ENCODE measurements at regions not wholly inside any gene's neighbourhood (a gene's known extent, or its start where the extent isn't known, plus 50 kb on each side); places are given as distances from the start of the nearest gene placed in this dataset.
"Not testable (repeated sequence)": the region's sequence is repeated elsewhere in the genome, so short reads cannot be mapped to it uniquely, and the experiment has no call there.

DNA sequence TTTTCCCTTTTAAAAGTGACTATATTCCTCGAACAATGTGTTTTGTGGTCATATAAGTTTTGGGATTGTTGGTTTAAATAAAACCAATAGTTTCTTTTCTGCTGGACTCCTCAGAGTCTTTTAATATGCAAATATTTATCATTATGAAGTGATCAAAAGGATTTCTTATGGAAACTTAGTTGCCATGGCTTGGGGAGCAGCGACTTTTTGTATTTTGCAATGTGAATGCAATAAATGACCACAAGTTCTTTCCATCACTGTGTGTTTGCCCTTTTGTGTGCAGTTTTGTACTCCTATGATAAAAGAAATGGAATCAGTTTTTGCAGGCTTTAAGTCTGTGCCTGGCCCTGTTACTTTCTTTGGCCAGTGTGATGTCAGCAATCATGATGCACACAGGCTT lies 68.5 kb upstream of the NUDT6 start:
- TF ChIP-seq, protein P1, sequence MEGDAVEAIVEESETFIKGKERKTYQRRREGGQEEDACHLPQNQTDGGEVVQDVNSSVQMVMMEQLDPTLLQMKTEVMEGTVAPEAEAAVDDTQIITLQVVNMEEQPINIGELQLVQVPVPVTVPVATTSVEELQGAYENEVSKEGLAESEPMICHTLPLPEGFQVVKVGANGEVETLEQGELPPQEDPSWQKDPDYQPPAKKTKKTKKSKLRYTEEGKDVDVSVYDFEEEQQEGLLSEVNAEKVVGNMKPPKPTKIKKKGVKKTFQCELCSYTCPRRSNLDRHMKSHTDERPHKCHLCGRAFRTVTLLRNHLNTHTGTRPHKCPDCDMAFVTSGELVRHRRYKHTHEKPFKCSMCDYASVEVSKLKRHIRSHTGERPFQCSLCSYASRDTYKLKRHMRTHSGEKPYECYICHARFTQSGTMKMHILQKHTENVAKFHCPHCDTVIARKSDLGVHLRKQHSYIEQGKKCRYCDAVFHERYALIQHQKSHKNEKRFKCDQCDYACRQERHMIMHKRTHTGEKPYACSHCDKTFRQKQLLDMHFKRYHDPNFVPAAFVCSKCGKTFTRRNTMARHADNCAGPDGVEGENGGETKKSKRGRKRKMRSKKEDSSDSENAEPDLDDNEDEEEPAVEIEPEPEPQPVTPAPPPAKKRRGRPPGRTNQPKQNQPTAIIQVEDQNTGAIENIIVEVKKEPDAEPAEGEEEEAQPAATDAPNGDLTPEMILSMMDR (conservative IDR thresholded peaks at IDR 0.05; ENCODE audit: control insufficient read depth, insufficient read depth, low read depth, low read length) = no peak
- DNase-seq (ENCODE audit: low read depth) = no peak
- no peak overlapping the region for H3K4me3 ChIP-seq (ENCODE audit: control insufficient read depth, low read depth, low read length)

DNA sequence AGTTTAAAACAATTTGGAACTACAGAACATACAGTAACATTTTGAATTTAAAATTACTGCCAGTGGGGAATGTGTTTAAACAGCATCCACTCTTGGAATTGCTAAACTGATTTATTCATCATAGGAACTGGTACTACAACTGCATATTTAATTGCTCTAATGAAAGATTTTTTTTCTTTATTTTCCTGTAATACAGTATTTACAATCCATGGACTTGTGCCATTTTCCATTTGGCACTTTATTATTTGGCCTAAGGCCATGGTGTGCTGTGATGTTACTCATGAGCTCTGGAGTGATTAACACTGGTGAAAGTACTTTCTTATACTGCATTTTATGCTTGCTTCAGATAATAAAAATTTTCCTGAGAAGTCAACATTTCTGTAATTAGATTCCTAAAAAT lies 69.7 kb upstream of the NUDT6 start:
- TF ChIP-seq, protein P1 (conservative IDR thresholded peaks at IDR 0.05; ENCODE audit: control insufficient read depth, insufficient read depth, low read depth, low read length) = no peak
- H3K4me3 ChIP-seq (ENCODE audit: control insufficient read depth, low read depth, low read length) = no peak overlapping the region
- DNase-seq (ENCODE audit: low read depth) = peak; percentile 49

DNA sequence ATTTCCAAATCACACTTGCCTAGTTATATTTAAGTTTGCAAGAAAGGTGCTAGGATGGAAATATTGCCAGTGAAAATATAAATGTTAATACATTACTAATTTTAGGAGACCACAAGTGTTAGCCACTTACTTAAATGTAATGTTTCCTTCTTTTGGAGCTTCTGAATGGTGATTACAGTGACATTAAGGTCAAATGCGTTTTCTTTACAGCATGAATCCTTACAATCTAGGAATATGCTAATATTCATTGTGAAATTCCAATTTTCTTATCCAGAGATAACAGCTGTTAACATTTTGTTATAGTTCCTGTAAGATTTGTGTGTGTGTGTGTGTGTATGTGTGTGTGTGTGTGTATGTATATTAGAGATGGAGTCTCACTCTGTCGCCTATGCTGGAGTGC lies 70.2 kb upstream of the NUDT6 start:
- no peak for DNase-seq (ENCODE audit: low read depth)
- TF ChIP-seq, protein P1 (conservative IDR thresholded peaks at IDR 0.05; ENCODE audit: control insufficient read depth, insufficient read depth, low read depth, low read length) = no peak
- H3K4me3 ChIP-seq (ENCODE audit: control insufficient read depth, low read depth, low read length) = no peak overlapping the region

DNA sequence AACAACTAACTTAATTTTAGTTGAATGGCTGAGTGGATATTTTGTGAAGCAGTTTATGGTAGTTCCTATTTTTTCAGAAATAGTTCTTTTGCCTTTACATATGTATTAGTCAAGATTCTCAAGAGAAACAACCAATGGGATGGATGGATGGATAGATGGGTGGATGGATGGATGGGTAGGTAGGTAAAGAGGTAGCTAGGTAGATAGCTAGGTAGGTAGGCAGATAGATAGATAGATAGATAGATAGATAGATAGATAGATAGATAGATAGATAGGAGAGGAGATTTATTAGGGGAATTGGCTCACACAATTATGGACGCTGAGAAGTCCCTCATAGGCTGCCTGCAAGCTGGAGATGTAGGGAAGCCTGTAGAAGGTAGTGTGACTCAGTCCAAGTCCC lies 74.0 kb upstream of the NUDT6 start:
- TF ChIP-seq, protein P1 (conservative IDR thresholded peaks at IDR 0.05; ENCODE audit: control insufficient read depth, insufficient read depth, low read depth, low read length) = no peak
- H3K4me3 ChIP-seq (ENCODE audit: control insufficient read depth, low read depth, low read length) = no peak overlapping the region

DNA sequence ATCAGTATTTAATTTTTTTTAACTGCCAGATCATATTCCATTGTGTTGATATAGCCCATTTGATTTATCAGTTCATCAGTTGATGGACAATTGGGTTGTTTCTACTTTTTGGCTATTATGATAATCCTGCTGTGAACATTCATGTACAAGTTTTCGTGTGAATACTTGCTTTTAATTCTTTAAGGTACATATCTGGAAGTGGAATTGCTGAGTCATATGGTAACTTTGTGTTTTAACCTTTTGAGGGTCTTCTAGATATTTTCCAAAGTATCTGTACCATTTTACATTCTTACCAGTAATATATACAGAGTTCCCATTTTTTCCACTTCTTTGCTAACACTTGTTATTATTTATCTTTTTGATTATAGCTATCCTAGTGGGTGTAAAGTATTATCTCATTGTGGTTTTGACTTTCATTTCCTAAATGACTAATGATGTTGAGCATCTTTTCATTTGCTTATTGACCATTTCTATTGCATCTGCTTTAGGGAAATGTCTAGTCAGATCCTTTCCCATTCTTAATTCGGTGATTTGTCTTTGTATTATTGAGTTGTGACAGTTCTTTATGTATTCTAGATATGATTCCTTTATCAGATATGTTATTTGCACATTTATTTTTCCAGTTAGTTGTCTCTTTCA lies 75.2 kb upstream of the NUDT6 start:
- peak; percentile 20 for DNase-seq (ENCODE audit: low read depth)
- TF ChIP-seq, protein P1 (conservative IDR thresholded peaks at IDR 0.05; ENCODE audit: control insufficient read depth, insufficient read depth, low read depth, low read length) = no peak
- H3K4me3 ChIP-seq (ENCODE audit: control insufficient read depth, low read depth, low read length) = no peak overlapping the region

More for the DNA sequence above, 74.0 kb upstream of the NUDT6 start:
- no peak for DNase-seq (ENCODE audit: low read depth)

DNA sequence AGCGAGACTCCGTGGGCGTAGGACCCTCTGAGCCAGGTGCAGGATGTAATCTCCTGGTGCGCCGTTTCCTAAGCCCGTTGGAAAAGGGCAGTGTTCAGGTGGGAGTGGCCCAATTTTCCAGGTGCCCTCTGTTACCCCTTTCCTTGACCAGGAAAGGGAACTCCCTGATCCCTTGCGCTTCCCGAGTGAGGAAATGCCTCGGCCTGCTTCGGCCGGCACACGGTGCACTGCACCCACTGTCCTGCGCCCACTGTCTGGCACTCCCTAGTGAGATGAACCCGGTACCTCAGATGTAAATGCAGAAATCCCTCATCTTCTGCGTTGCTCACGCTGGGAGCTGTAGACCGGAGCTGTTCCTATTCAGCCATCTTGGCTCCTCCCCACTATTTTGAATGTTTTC lies 81.7 kb upstream of the NUDT6 start:
- not testable (repeated sequence) for DNase-seq (ENCODE audit: low read depth)

DNA sequence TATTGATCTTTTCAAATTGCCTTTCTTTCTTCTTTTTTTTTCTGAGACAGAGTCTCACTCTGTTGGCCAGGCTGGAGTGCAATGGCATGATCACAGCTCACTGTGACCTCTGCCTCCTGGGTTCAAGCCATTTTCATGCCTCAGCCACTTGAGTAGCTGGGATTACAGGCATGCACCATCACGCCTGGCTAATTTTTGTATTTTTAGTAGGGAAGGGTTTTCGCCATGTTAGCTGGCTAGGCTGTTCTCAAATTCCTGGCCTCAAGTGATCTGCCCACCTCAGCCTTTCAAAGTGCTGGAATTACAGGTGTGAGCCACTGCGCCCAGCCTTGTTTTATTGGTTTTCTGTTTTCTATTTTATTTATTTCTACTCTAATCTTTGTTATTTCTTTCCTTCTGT lies 82.7 kb upstream of the NUDT6 start:
- not testable (repeated sequence) for H3K4me3 ChIP-seq (ENCODE audit: control insufficient read depth, low read depth, low read length); DNase-seq (ENCODE audit: low read depth)

More for the DNA sequence above, 81.7 kb upstream of the NUDT6 start:
- not testable (repeated sequence) for H3K4me3 ChIP-seq (ENCODE audit: control insufficient read depth, low read depth, low read length)

DNA sequence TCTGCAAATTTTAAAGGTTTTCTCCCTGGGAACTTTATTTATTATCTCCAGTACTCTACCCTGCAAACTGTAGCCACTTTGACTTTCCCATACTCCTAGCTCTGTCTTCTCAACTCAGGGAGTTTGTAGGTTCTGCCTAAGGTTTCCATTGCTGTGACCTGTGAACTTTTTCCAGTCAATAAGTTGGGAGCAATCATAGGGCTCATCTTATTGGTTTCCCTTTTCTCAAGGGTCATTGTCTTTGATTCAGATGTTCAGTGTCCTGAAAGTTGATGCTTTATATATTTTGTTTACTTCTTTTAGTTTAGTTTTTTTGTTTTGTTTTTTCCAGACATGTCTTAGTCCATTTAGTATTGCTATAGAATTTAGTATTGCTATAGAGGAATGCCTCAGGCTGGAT lies 85.3 kb upstream of the NUDT6 start:
- TF ChIP-seq, protein P1 (conservative IDR thresholded peaks at IDR 0.05; ENCODE audit: control insufficient read depth, insufficient read depth, low read depth, low read length) = no peak
- no peak overlapping the region for H3K4me3 ChIP-seq (ENCODE audit: control insufficient read depth, low read depth, low read length)
- DNase-seq (ENCODE audit: low read depth) = no peak

DNA sequence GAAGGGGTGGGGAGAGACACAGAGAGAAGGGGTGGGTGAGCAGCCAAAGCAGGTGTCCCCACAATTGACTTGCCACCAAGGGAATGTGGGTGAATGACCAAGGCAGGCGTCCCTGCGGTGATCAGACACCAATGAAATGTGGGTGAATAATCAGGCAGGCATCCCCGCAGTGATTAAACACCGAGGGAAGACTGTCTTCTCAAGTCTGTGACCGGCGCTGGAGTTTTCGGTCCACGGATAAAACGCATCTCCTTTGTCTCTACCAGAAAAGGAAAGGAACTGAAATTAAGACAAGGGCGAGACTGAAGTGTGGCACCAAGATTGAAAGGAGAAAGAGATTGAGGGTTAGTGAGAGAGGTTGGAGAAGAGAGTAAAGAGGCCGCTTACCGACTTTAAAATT lies 90.0 kb upstream of the NUDT6 start:
- not testable (repeated sequence) for DNase-seq (ENCODE audit: low read depth); H3K4me3 ChIP-seq (ENCODE audit: control insufficient read depth, low read depth, low read length)
